ENCODE measurements at regions not wholly inside any gene's neighbourhood (a gene's known extent, or its start where the extent isn't known, plus 50 kb on each side); places are given as distances from the start of the nearest gene placed in this dataset.
"Not testable (repeated sequence)": the region's sequence is repeated elsewhere in the genome, so short reads cannot be mapped to it uniquely, and the experiment has no call there.

- H3K79me2 ChIP-seq (ENCODE audit: insufficient read depth, low read length): no peaks in the 10 kb centered on the region
- H3K27me3 ChIP-seq (ENCODE audit: insufficient read depth, low read length, poor library complexity): no peaks in the 10 kb centered on the region
- H3K27ac ChIP-seq (ENCODE audit: low read length): no peak overlapping the region
- TF ChIP-seq EZH2 (IDR thresholded peaks at IDR 0.05; ENCODE audit: borderline replicate concordance, low read depth, low read length, severe bottlenecking): no peak
- TF ChIP-seq CTCF (IDR thresholded peaks at IDR 0.05; ENCODE audit: borderline replicate concordance, extremely low read depth, low read length, poor library complexity, severe bottlenecking): no peak
- H3K4me3 ChIP-seq (ENCODE audit: low read depth in 1 of 2, low read length in 2 of 2): no peak overlapping the region
- H2AFZ ChIP-seq (ENCODE audit: low read depth, low read length): no peak overlapping the region
- no peak for ATAC-seq (ENCODE audit: insufficient read depth, low read depth)
- no peak overlapping the region for H3K9ac ChIP-seq (ENCODE audit: low read depth, low read length)
- no peaks in the 10 kb centered on the region for H3K4me1 ChIP-seq (ENCODE audit: insufficient read depth, low read length)
- peaks cover 2% of the 10 kb centered on the region for H3K9me3 ChIP-seq (ENCODE audit: insufficient read depth, low read length, severe bottlenecking)
- H4K20me1 ChIP-seq (ENCODE audit: insufficient read depth, low read length): no peaks in the 10 kb centered on the region
- no peak for DNase-seq
- H3K36me3 ChIP-seq (ENCODE audit: insufficient read depth, low read length): no peaks in the 10 kb centered on the region
- no peak overlapping the region for H3K4me2 ChIP-seq (ENCODE audit: insufficient read depth, low read length)
Measured at GRCh38 chr10:123229927-123230630, 75.9 kb downstream of the BUB3 start.

- not testable (repeated sequence) for H3K27me3 ChIP-seq (ENCODE audit: insufficient read depth, low read length, poor library complexity)
Measured at GRCh38 chr10:123232879-123233278, 78.7 kb downstream of the BUB3 start.

GRCh38 chr10:123235014-123235413, 80.8 kb downstream of the BUB3 start:
- H4K20me1 ChIP-seq (ENCODE audit: insufficient read depth, low read length); H3K27ac ChIP-seq (ENCODE audit: low read length); ATAC-seq (ENCODE audit: insufficient read depth, low read depth); H3K9ac ChIP-seq (ENCODE audit: low read depth, low read length); H2AFZ ChIP-seq (ENCODE audit: low read depth, low read length); H3K4me2 ChIP-seq (ENCODE audit: insufficient read depth, low read length); H3K4me1 ChIP-seq (ENCODE audit: insufficient read depth, low read length); H3K27me3 ChIP-seq (ENCODE audit: insufficient read depth, low read length, poor library complexity); H3K36me3 ChIP-seq (ENCODE audit: insufficient read depth, low read length); H3K9me3 ChIP-seq (ENCODE audit: insufficient read depth, low read length, severe bottlenecking); H3K4me3 ChIP-seq (ENCODE audit: low read depth in 1 of 2, low read length in 2 of 2); DNase-seq; H3K79me2 ChIP-seq (ENCODE audit: insufficient read depth, low read length): not testable (repeated sequence)

More at GRCh38 chr10:123232879-123233278, 78.7 kb downstream of the BUB3 start:
- DNase-seq; H2AFZ ChIP-seq (ENCODE audit: low read depth, low read length); H4K20me1 ChIP-seq (ENCODE audit: insufficient read depth, low read length); H3K4me3 ChIP-seq (ENCODE audit: low read depth in 1 of 2, low read length in 2 of 2); H3K36me3 ChIP-seq (ENCODE audit: insufficient read depth, low read length); H3K9me3 ChIP-seq (ENCODE audit: insufficient read depth, low read length, severe bottlenecking); H3K4me2 ChIP-seq (ENCODE audit: insufficient read depth, low read length); ATAC-seq (ENCODE audit: insufficient read depth, low read depth); H3K4me1 ChIP-seq (ENCODE audit: insufficient read depth, low read length); H3K27ac ChIP-seq (ENCODE audit: low read length); H3K79me2 ChIP-seq (ENCODE audit: insufficient read depth, low read length); H3K9ac ChIP-seq (ENCODE audit: low read depth, low read length): not testable (repeated sequence)

- peaks cover 10% of the 10 kb centered on the region for H3K9me3 ChIP-seq (ENCODE audit: insufficient read depth, low read length, severe bottlenecking)
- TF ChIP-seq CTCF (IDR thresholded peaks at IDR 0.05; ENCODE audit: borderline replicate concordance, extremely low read depth, low read length, poor library complexity, severe bottlenecking) (peak; percentile 34), EZH2 (IDR thresholded peaks at IDR 0.05; ENCODE audit: borderline replicate concordance, low read depth, low read length, severe bottlenecking) (no peak)
- no peaks in the 10 kb centered on the region for H3K79me2 ChIP-seq (ENCODE audit: insufficient read depth, low read length)
- no peak overlapping the region for H3K4me3 ChIP-seq (ENCODE audit: low read depth in 1 of 2, low read length in 2 of 2)
- H3K4me2 ChIP-seq (ENCODE audit: insufficient read depth, low read length): no peak overlapping the region
- H3K4me1 ChIP-seq (ENCODE audit: insufficient read depth, low read length): peaks cover 7% of the 10 kb centered on the region
- H3K27me3 ChIP-seq (ENCODE audit: insufficient read depth, low read length, poor library complexity): no peaks in the 10 kb centered on the region
- H3K36me3 ChIP-seq (ENCODE audit: insufficient read depth, low read length): no peaks in the 10 kb centered on the region
- no peak overlapping the region for H3K27ac ChIP-seq (ENCODE audit: low read length)
- no peak overlapping the region for H3K9ac ChIP-seq (ENCODE audit: low read depth, low read length)
- H4K20me1 ChIP-seq (ENCODE audit: insufficient read depth, low read length): no peaks in the 10 kb centered on the region
- DNase-seq: no peak
- no peak overlapping the region for H2AFZ ChIP-seq (ENCODE audit: low read depth, low read length)
- no peak for ATAC-seq (ENCODE audit: insufficient read depth, low read depth)
Measured at GRCh38 chr10:123236126-123236525, 81.9 kb downstream of the BUB3 start.

All from DND-41 (cell line).